ENCODE measurements at regions not wholly inside any gene's neighbourhood (a gene's known extent, or its start where the extent isn't known, plus 50 kb on each side); places are given as distances from the start of the nearest gene placed in this dataset.

- no peak for DNase-seq
Measured at GRCh38 chr1:118339400-118340124, 154.5 kb upstream of the SPAG17 start.

- DNase-seq = no peak
Measured at GRCh38 chr1:118338936-118339335, 153.9 kb upstream of the SPAG17 start.

- DNase-seq = no peak
Measured at GRCh38 chr1:118337346-118337745, 152.3 kb upstream of the SPAG17 start.

GRCh38 chr1:118335331-118335732 is 150.3 kb upstream of the SPAG17 start:
- DNase-seq = peak; percentile 49

GRCh38 chr1:118334506-118334905 is 149.5 kb upstream of the SPAG17 start:
- DNase-seq = no peak

GRCh38 chr1:118333601-118334210 is 148.7 kb upstream of the SPAG17 start:
- DNase-seq = no peak

- no peak for DNase-seq
Measured at GRCh38 chr1:118326960-118327629, 142.1 kb upstream of the SPAG17 start.

- no peak for DNase-seq
Measured at GRCh38 chr1:118325550-118326225, 140.7 kb upstream of the SPAG17 start.

GRCh38 chr1:118323246-118323645 is 138.2 kb upstream of the SPAG17 start:
- DNase-seq = no peak

GRCh38 chr1:118322331-118322730 is 137.3 kb upstream of the SPAG17 start:
- DNase-seq = no peak

- no peak for DNase-seq
Measured at GRCh38 chr1:118321840-118322239, 136.8 kb upstream of the SPAG17 start.

GRCh38 chr1:118317842-118318614 is 133.0 kb upstream of the SPAG17 start:
- no peak for DNase-seq

- no peak for DNase-seq
Measured at GRCh38 chr1:118306851-118307250, 121.8 kb upstream of the SPAG17 start.

- DNase-seq = no peak
Measured at GRCh38 chr1:118304722-118305359, 119.8 kb upstream of the SPAG17 start.

GRCh38 chr1:118303534-118303933 is 118.5 kb upstream of the SPAG17 start:
- DNase-seq = no peak

GRCh38 chr1:118303064-118303463 is 118.0 kb upstream of the SPAG17 start:
- DNase-seq = no peak

GRCh38 chr1:118302145-118302544 is 117.1 kb upstream of the SPAG17 start:
- no peak for DNase-seq

- DNase-seq = no peak
Measured at GRCh38 chr1:118300808-118301207, 115.8 kb upstream of the SPAG17 start.

- no peak for DNase-seq
Measured at GRCh38 chr1:118298397-118298796, 113.4 kb upstream of the SPAG17 start.

GRCh38 chr1:118297521-118297920 is 112.5 kb upstream of the SPAG17 start:
- no peak for DNase-seq

GRCh38 chr1:118294875-118295642 is 110.0 kb upstream of the SPAG17 start:
- DNase-seq = peak; percentile 27

All from kidney glomerular epithelial cell (primary cell).